HepG2 (cell line): ENCODE measurements at regions not wholly inside any gene's neighbourhood (a gene's known extent, or its start where the extent isn't known, plus 50 kb on each side); places are given as distances from the start of the nearest gene placed in this dataset.

Experiments
- AKAP8 ChIP-seq: sonication (generic); formaldehyde crosslinking; IDR thresholded peaks from 2 replicates; pipeline ENCODE4 v1.5.1; 2020; ENCODE audit warnings: mild to moderate bottlenecking, missing genetic modification reagents
- POLR2A ChIP-seq, 2 experiments: IDR thresholded peaks; 2 replicates each; pipeline ENCODE4 v1.6.1; 2011; ENCODE audit warnings: low read depth in 2 of 2, low read length in 2 of 2, mild to moderate bottlenecking in 1 of 2, moderate library complexity in 1 of 2; ENCODE audit not compliant: insufficient read depth in 1 of 2
- ZNF678 ChIP-seq: sonication (generic); formaldehyde crosslinking; IDR thresholded peaks from 2 replicates; pipeline ENCODE4 v1.4.0; 2020; ENCODE audit warnings: mild to moderate bottlenecking, missing genetic modification reagents

- no peak for TF ChIP-seq ZNF678
- TF ChIP-seq AKAP8 (CRISPR knock-in tag) = no peak
- TF ChIP-seq POLR2A (IDR thresholded peaks at IDR 0.05; ENCODE audit: insufficient read depth in 1 of 2, low read depth in 2 of 2, low read length in 2 of 2) = no peak
These were observed 298.8 kb upstream of the DSEL start for GRCh38 chr18:67815280-67815679.
